HG03135 (cell line): ENCODE measurements at regions not wholly inside any gene's neighbourhood (a gene's known extent, or its start where the extent isn't known, plus 50 kb on each side); places are given as distances from the start of the nearest gene placed in this dataset.
"Not testable (repeated sequence)": the region's sequence is repeated elsewhere in the genome, so short reads cannot be mapped to it uniquely, and the experiment has no call there.

Experiments
- ATAC-seq: cut with Tn5 transposase; IDR thresholded peaks from one replicate; pipeline ENCODE4 v1.9.1; 2021; ENCODE audit warnings: mild to moderate bottlenecking, moderate library complexity; ENCODE audit not compliant: unreplicated experiment

- ATAC-seq: no peak
Observed at GRCh38 chr4:33071535-33071934, 2351.4 kb downstream of the PCDH7 start.

DNA sequence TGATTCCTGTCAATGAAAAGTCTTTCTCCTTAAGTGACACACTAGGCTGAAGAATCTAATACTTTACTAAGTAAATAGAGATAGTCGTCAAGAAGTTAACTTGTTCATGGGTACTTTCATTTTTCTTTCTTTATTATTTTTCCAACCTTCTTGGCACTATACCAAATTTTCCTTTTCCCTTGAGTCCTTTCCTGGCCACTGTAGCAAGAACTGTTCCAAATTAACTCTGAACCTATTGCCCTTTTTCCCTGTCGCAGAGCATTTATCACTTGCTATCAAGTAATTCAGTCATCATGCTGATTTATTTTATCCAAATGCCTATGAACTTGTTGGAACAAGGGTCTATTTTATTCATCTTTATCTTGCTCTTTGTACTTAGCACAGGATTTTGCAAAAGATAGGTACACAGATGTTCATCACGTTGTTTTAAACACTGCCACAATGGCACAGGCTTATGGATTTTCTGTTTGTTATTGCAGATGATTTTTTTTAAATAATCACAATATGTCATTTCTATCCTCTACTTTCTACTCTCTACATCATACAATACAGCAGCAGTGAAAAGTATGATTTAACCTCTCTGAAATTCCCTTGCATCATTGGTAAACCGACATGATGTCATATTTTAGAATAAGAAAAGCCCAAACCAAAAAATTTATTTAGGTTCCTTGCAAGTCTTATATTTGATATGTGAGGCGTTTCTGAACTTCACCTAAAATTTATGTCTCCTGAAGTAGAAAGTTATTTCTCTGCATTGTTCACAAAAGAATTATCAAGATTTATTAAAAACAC lies 2352.3 kb downstream of the PCDH7 start:
- no peak for ATAC-seq

DNA sequence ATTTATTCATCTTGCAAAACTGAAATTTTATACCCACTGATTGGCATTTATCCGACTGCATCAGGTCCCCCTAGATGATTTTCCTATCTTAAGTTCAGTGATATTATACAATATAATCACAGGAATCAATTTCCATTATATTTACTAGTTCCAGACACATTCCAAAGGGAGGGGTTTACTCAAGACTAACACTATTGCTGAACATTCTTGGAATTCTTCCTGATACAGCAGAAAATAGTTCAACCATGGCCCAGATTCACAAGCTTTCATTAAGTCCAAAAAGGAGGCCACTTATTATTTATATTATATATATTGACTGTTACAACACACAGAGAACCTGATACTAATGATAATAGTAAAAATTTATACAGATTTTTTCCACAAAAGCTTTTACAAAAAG lies 2353.6 kb downstream of the PCDH7 start:
- no peak for ATAC-seq

DNA sequence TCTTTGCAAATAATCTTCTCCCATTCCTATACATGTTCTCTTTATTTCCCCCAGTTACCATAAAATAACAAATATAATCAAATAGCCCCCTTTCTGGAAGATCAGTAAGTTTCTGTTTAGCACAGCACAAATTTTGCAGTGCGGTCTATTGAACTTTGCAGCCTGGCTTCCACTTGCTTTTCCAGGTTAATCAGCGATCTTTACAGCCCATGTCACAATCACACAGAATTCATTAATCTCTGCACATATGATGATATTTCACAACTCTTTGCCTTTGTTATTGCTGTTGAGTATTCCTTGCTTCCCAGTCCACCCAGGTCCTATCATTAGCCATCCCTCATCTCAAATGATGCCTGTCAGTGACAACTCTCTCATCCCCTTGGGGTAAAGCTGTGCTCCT lies 2358.0 kb downstream of the PCDH7 start:
- no peak for ATAC-seq

DNA sequence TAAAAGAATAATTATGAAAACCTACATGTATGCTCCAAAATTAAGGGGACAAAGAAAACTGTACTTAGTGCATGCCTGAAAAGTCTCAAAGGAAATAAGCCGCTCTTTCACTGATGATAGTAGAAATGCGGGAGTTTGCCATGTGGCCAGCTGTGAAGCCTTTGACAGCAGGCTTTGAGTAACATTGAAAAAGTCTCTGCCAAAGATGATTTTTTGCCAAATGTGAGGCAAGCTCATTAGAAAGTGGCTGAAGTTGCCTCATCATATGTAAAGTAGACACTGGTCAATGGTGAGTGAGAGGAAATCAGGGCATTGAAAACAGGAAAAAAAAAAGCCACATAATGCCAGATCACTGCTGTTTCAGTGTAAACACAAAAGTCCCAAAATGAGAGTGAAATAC lies 2360.1 kb downstream of the PCDH7 start:
- ATAC-seq: no peak

GRCh38 chr4:33085709-33086108 lies 2365.5 kb downstream of the PCDH7 start:
- ATAC-seq: no peak

DNA sequence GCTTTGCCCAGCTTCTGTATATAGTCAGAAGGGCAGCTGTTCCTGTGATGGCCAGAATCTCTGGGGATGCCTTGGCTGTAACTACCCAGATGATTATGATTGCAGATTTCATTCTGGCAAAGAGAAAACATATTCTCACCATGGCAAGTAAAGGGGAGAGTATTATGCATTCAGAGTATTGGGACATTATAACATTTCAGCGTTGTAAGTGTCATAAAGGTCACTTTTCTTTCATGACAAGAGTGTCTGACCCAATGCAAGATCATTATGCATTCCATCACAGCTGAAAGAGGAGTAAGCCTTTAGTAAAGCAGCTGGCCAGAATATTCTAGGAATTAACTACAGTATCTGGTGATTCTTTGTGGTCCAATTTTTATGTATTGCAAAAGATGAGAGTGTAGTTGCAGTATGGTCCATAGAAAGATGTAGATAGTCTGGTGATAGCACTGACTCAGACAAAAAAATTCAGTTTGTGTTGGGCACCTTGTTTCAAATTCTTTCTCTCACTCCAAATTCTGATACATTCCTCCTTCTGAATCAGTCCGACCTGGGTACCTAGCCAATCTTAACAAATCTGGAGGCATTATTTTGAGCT lies 2366.3 kb downstream of the PCDH7 start:
- no peak for ATAC-seq

DNA sequence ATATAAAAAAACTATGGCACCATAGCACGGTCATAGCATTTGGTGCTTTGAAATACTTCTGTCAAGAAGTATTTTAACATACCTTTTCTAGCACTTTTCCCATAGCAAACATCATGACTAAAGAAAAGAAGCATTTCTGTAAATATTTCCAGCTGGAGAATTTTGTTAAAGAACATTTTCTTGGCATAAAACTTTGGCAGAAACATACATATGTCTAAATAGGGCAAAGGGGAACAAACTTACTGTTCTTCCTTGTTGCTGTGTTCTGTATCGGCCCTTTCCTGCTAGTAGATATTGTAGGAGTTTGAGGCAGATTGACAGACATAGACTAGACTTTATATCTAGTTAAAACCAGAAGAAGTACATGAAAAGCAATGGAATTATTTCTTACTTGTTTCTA lies 2368.5 kb downstream of the PCDH7 start:
- no peak for ATAC-seq

- ATAC-seq: no peak
Observed at GRCh38 chr4:33090910-33091309, 2370.7 kb downstream of the PCDH7 start.

GRCh38 chr4:33091961-33092360 lies 2371.8 kb downstream of the PCDH7 start:
- no peak for ATAC-seq

DNA sequence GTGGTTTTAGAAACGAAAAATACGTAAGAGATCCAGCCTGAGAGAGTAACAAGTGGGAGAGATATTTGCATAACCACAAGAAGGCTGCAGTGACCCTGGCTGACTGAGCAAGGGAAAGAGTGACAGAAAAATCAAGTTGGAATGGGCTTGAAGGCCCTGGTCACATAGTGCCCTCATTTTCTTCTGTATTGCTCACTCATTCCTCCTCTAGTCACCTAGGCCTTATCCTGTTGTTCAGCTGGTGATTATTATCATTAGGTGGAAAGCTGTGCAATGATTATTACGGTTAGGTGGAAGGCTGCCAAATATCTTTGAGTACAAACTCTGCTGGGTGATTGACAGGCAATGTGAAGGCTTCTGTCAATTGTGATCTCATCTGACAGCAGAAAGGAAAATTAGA lies 2384.1 kb downstream of the PCDH7 start:
- ATAC-seq: no peak

DNA sequence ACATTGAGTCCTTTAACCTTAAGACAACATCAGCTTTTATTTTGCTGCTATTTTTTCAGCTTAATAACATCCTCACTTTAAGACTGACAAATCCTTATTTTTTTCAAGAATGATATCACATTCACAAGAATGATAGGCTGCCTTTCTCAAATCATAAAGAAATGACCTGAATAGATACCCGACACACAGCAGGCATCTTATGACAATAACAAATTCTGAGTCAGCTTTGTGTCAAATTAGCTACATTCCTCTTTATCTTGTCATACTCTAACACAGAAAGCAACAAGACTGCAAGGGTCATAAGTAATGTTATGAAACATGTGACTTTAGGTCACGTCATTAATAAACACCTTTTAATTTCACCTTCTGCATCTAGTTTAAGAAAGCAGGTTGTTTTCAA lies 2387.6 kb downstream of the PCDH7 start:
- ATAC-seq: no peak

DNA sequence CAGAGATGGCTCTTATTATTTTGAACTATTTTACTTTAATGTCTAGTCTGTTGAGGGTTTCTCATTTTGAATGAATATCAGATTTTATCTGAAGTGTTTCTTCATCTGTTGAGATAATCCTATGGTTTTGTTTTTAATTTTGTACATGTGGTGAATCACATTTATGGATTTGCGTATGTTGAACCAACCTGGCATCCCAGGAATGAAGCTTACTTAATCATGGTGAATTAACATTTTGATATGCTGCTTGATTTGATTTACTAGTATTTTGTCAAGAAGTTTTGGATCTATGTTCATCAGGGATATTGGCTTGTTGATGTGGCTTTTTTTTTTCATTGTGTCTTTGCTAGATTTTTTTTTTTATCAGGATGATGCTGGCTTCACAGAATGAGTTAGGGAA lies 2390.9 kb downstream of the PCDH7 start:
- ATAC-seq: no peak

GRCh38 chr4:33116871-33117270 lies 2396.7 kb downstream of the PCDH7 start:
- no peak for ATAC-seq

GRCh38 chr4:33126002-33126401 lies 2405.8 kb downstream of the PCDH7 start:
- no peak for ATAC-seq

- not testable (repeated sequence) for ATAC-seq
Observed at GRCh38 chr4:33130662-33131061, 2410.5 kb downstream of the PCDH7 start.

GRCh38 chr4:33133723-33134122 lies 2413.6 kb downstream of the PCDH7 start:
- no peak for ATAC-seq

GRCh38 chr4:33134366-33134765 lies 2414.2 kb downstream of the PCDH7 start:
- no peak for ATAC-seq

- ATAC-seq: no peak
Observed at GRCh38 chr4:33149658-33150524, 2429.7 kb downstream of the PCDH7 start.

DNA sequence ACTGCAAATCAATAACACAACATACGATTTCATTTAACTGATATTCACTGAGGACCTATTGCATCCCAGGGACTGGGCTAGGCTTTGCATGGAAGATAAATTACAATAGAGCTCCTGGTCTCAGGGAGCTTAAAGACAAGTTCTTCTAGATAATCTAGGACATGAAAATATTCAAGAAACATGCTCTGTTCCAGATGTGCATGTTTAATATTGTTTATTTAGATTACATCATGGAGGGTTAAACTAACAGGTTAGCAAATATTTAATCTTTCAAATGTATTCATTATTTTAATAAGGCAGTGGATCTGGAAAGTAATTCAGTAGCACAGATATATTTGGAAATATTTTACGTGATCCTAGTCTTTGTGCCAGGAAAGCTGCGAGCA lies 2430.3 kb downstream of the PCDH7 start:
- no peak for ATAC-seq

GRCh38 chr4:33160126-33160525 lies 2440.0 kb downstream of the PCDH7 start:
- ATAC-seq: no peak

DNA sequence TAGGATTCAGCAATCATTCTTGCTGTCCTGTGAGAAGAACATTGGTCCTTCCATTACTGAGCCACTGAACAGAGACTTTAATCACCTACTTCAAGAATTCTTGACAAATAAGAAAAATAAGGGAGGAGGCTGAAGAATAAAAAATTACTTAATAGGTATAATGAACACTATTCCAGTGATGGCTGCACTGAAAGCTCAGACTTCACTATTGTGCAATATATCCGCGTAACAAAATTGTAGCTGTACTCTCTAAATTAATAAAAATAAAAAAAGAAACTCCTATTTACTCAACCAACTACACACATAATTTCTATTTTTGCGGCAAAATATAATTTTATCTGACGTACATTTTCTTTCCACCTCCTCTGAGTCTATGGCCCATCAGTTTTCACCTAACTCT lies 2441.0 kb downstream of the PCDH7 start:
- ATAC-seq: no peak
